Lung (tissue), 11 donors: ENCODE measurements at regions not wholly inside any gene's neighbourhood (a gene's known extent, or its start where the extent isn't known, plus 50 kb on each side); places are given as distances from the start of the nearest gene placed in this dataset.

Source experiments
- ATAC-seq: fragments of 200-7000 bp; cut with Tn5 transposase; one replicate; pipeline ENCODE4 v1.9.1; 2020; ENCODE audit warnings: moderate number of reproducible peaks; ENCODE audit not compliant: insufficient read depth, low FRiP score
- DNase-seq, 3 donors: peaks; one replicate each; pipeline ENCODE4 v3.0.0-alpha.2; 2013 to 2017
- H3K27ac ChIP-seq, 2 donors: one replicate each; pipeline ENCODE4 v1.5.1; 2013; ENCODE audit warnings: mild to moderate bottlenecking in 2 of 2, moderate library complexity in 2 of 2, control low read depth in 1 of 2, inconsistent platforms in 1 of 2, low read depth in 1 of 2, low read length in 1 of 2
- H3K27me3 ChIP-seq, 3 donors: one replicate each; pipeline ENCODE4 v1.5.1; 2013; ENCODE audit warnings: low read length in 2 of 3; ENCODE audit not compliant: control insufficient read depth in 3 of 3, insufficient read depth in 3 of 3
- H3K36me3 ChIP-seq, 4 donors: one replicate each; pipeline ENCODE4 v1.5.1; 2013; ENCODE audit warnings: low read length in 4 of 4, mild to moderate bottlenecking in 1 of 4, moderate library complexity in 1 of 4; ENCODE audit not compliant: control insufficient read depth in 4 of 4, insufficient read depth in 4 of 4
- H3K4me1 ChIP-seq, 5 donors: one replicate each; pipeline ENCODE4 v1.5.1; 2013; ENCODE audit warnings: low read length in 5 of 5, mild to moderate bottlenecking in 2 of 5, moderate library complexity in 1 of 5; ENCODE audit not compliant: control insufficient read depth in 5 of 5, insufficient read depth in 5 of 5
- H3K4me3 ChIP-seq: one replicate; pipeline ENCODE4 v1.5.1; 2013; ENCODE audit warnings: mild to moderate bottlenecking, control low read depth, moderate library complexity
- H3K9ac ChIP-seq, 2 donors: one replicate each; pipeline ENCODE4 v1.5.1; 2013; ENCODE audit warnings: low read length in 2 of 2, control low read depth in 1 of 2; ENCODE audit not compliant: insufficient read depth in 1 of 2
- H3K9me3 ChIP-seq, 4 donors: one replicate each; pipeline ENCODE4 v1.5.1; 2013; ENCODE audit warnings: low read length in 3 of 4, mild to moderate bottlenecking in 1 of 4, moderate library complexity in 1 of 4; ENCODE audit not compliant: control insufficient read depth in 4 of 4, insufficient read depth in 3 of 4
- CTCF ChIP-seq: IDR thresholded peaks from 2 replicates; pipeline ENCODE4 v1.5.1; 2012; ENCODE audit warnings: mild to moderate bottlenecking; ENCODE audit errors: control extremely low read depth, extremely low read depth
- WGBS, 2 donors: extraction: QIAGEN DNeasy Blood & Tissue Kit; methylation state at CpG; one replicate each; pipeline ENCODE4 v1.1.7; 2013; 5-methylcytosine and 5-hydroxymethylcytosine counted together
- donor health status: control.
- donor health status: control.
- donor health status: Bipolar disorder and iron deficiency.
- donor health status: healthy.
- donor health status: DM: yes; HTN: yes; CAD: no.

- H3K27me3 ChIP-seq: no peaks in the 10 kb centered on the region
- no peak overlapping the region for H3K27ac ChIP-seq
- DNase-seq (no peak), ATAC-seq (no peak)
- no peak overlapping the region for H3K4me3 ChIP-seq
- no peak overlapping the region for H3K9ac ChIP-seq
- H3K36me3 ChIP-seq: no peaks in the 10 kb centered on the region
- TF ChIP-seq CTCF: no peak
- H3K4me1 ChIP-seq: peaks cover 0 to 4% (median 0%) of the 10 kb centered on the region in 5 donors
- H3K9me3 ChIP-seq: no peaks in the 10 kb centered on the region
- WGBS, 2 donors: 87 to 89% methylated on average over 1 of the region's 1 CpG
Observed at GRCh38 chr16:64358291-64358690, 763.6 kb downstream of the CDH11 start.

- Histone ChIP-seq H3K9ac (no peak overlapping the region), H3K36me3 (no peaks in the 10 kb centered on the region), H3K27ac (no peak overlapping the region), H3K4me3 (no peak overlapping the region), H3K27me3 (no peaks in the 10 kb centered on the region), H3K4me1 (no peaks in the 10 kb centered on the region), H3K9me3 (no peaks in the 10 kb centered on the region)
- ATAC-seq: peak; percentile 41
- 82 to 84% methylated on average over 1 of the region's 1 CpG for WGBS, 2 donors
- DNase-seq: no peak
- no peak for TF ChIP-seq CTCF
Observed at GRCh38 chr16:64356267-64356666, 765.6 kb downstream of the CDH11 start.

- TF ChIP-seq CTCF: no peak
- Histone ChIP-seq H3K4me1 (no peaks in the 10 kb centered on the region), H3K27ac (no peak overlapping the region), H3K9me3 (no peaks in the 10 kb centered on the region), H3K36me3 (no peaks in the 10 kb centered on the region), H3K9ac (no peak overlapping the region), H3K4me3 (no peak overlapping the region), H3K27me3 (no peaks in the 10 kb centered on the region)
- DNase-seq (no peak), ATAC-seq (no peak)
- WGBS, 2 donors: 94 to 95% methylated on average over 1 of the region's 1 CpG
Observed at GRCh38 chr16:64352246-64352645, 769.6 kb downstream of the CDH11 start.

GRCh38 chr16:64351121-64351520 lies 770.7 kb downstream of the CDH11 start:
- Histone ChIP-seq H3K9ac (no peak overlapping the region), H3K9me3 (peaks cover 0 to 1% (median 0%) of the 10 kb centered on the region in 4 donors), H3K4me3 (no peak overlapping the region), H3K36me3 (no peaks in the 10 kb centered on the region), H3K27me3 (no peaks in the 10 kb centered on the region), H3K4me1 (no peaks in the 10 kb centered on the region), H3K27ac (no peak overlapping the region)
- DNase-seq (no peak), ATAC-seq (no peak)
- WGBS, 2 donors: 74 to 86% methylated on average over 1 of the region's 1 CpG
- no peak for TF ChIP-seq CTCF
